ENCODE measurements at regions not wholly inside any gene's neighbourhood (a gene's known extent, or its start where the extent isn't known, plus 50 kb on each side); places are given as distances from the start of the nearest gene placed in this dataset.
A peak's percentile ranks its signal among the peaks of the same experiment; 100 is the strongest.

- no peaks in the 10 kb centered on the region for H3K79me2 ChIP-seq (ENCODE audit: insufficient read depth, low read length)
- no peaks in the 10 kb centered on the region; the same call in none of the 2 replicates for H3F3A ChIP-seq (ENCODE audit: low read depth)
- H3K9ac ChIP-seq (ENCODE audit: low read depth, low read length, poor library complexity, severe bottlenecking), result no peak overlapping the region
- H3K9me2 ChIP-seq (replicated peaks; ENCODE audit: low read depth, low read length), result no peaks in the 10 kb centered on the region
- H2AFZ ChIP-seq (ENCODE audit: low read length), result no peak overlapping the region
- no peak for TF ChIP-seq EZH2phosphoT487 (IDR thresholded peaks at IDR 0.05; ENCODE audit: borderline replicate concordance)
- H3K4me3 ChIP-seq (ENCODE audit: low read length, poor library complexity, severe bottlenecking), result no peak overlapping the region
- H3K4me2 ChIP-seq (ENCODE audit: low read depth, low read length, poor library complexity, severe bottlenecking), result no peak overlapping the region
- no peaks in the 10 kb centered on the region for H3K36me3 ChIP-seq (ENCODE audit: insufficient read depth, low read length)
- H4K20me1 ChIP-seq (ENCODE audit: insufficient read depth, low read length, poor library complexity, severe bottlenecking), result no peaks in the 10 kb centered on the region
- H3K9me3 ChIP-seq (ENCODE audit: insufficient read depth, low read depth, low read length), result no peaks in the 10 kb centered on the region
- no peaks in the 10 kb centered on the region for H3K27me3 ChIP-seq (ENCODE audit: insufficient read depth, low read length, poor library complexity, severe bottlenecking)
- H3K4me1 ChIP-seq (ENCODE audit: insufficient read depth, low read length, poor library complexity, severe bottlenecking), result peaks cover 35% of the 10 kb centered on the region
These were observed 100.3 kb upstream of the PCSK1 start for GRCh38 chr5:96533371-96533770.

- H2AFZ ChIP-seq (ENCODE audit: low read length), result peak overlapping the region; percentile 64
- H3K9ac ChIP-seq (ENCODE audit: low read depth, low read length, poor library complexity, severe bottlenecking), result no peak overlapping the region
- TF ChIP-seq CTCF (conservative IDR thresholded peaks at IDR 0.05; ENCODE audit: low read length) (no peak), EZH2phosphoT487 (IDR thresholded peaks at IDR 0.05; ENCODE audit: borderline replicate concordance) (no peak)
These were observed 104.3 kb upstream of the PCSK1 start for GRCh38 chr5:96537386-96537785.

GRCh38 chr5:96538808-96539250, 105.8 kb upstream of the PCSK1 start:
- peaks cover 24% of the 10 kb centered on the region for H3K4me1 ChIP-seq (ENCODE audit: insufficient read depth, low read length, poor library complexity, severe bottlenecking)
- no peak overlapping the region for H3K4me3 ChIP-seq (ENCODE audit: low read length, poor library complexity, severe bottlenecking)
- H3K9ac ChIP-seq (ENCODE audit: low read depth, low read length, poor library complexity, severe bottlenecking), result no peak overlapping the region
- no peaks in the 10 kb centered on the region for H3K9me2 ChIP-seq (replicated peaks; ENCODE audit: low read depth, low read length)
- no peak overlapping the region for H2AFZ ChIP-seq (ENCODE audit: low read length)
- H3K36me3 ChIP-seq (ENCODE audit: insufficient read depth, low read length), result no peaks in the 10 kb centered on the region
- TF ChIP-seq EZH2phosphoT487 (IDR thresholded peaks at IDR 0.05; ENCODE audit: borderline replicate concordance), result no peak
- no peak for TF ChIP-seq CTCF (conservative IDR thresholded peaks at IDR 0.05; ENCODE audit: low read length)
- no peaks in the 10 kb centered on the region for H3K27me3 ChIP-seq (ENCODE audit: insufficient read depth, low read length, poor library complexity, severe bottlenecking)
- no peak overlapping the region for H3K4me2 ChIP-seq (ENCODE audit: low read depth, low read length, poor library complexity, severe bottlenecking)
- H4K20me1 ChIP-seq (ENCODE audit: insufficient read depth, low read length, poor library complexity, severe bottlenecking), result no peaks in the 10 kb centered on the region
- H3K79me2 ChIP-seq (ENCODE audit: insufficient read depth, low read length), result no peaks in the 10 kb centered on the region
- no peaks in the 10 kb centered on the region for H3F3A ChIP-seq (ENCODE audit: low read depth)
- no peaks in the 10 kb centered on the region for H3K9me3 ChIP-seq (ENCODE audit: insufficient read depth, low read depth, low read length)

More at GRCh38 chr5:96537386-96537785, 104.3 kb upstream of the PCSK1 start:
- H3K4me2 ChIP-seq (ENCODE audit: low read depth, low read length, poor library complexity, severe bottlenecking), result peak overlapping the region; percentile 67
- H3K36me3 ChIP-seq (ENCODE audit: insufficient read depth, low read length), result no peaks in the 10 kb centered on the region
- H3F3A ChIP-seq (ENCODE audit: low read depth), result no peaks in the 10 kb centered on the region; the same call in 1 of the 2 replicates
- H3K4me1 ChIP-seq (ENCODE audit: insufficient read depth, low read length, poor library complexity, severe bottlenecking), result peaks cover 24% of the 10 kb centered on the region
- no peaks in the 10 kb centered on the region for H4K20me1 ChIP-seq (ENCODE audit: insufficient read depth, low read length, poor library complexity, severe bottlenecking)
- H3K9me3 ChIP-seq (ENCODE audit: insufficient read depth, low read depth, low read length), result no peaks in the 10 kb centered on the region
- no peaks in the 10 kb centered on the region for H3K27me3 ChIP-seq (ENCODE audit: insufficient read depth, low read length, poor library complexity, severe bottlenecking)
- H3K9me2 ChIP-seq (replicated peaks; ENCODE audit: low read depth, low read length), result no peaks in the 10 kb centered on the region
- H3K4me3 ChIP-seq (ENCODE audit: low read length, poor library complexity, severe bottlenecking), result peak overlapping the region; percentile 47
- H3K79me2 ChIP-seq (ENCODE audit: insufficient read depth, low read length), result no peaks in the 10 kb centered on the region

GRCh38 chr5:96546120-96546519, 113.1 kb upstream of the PCSK1 start:
- no peaks in the 10 kb centered on the region for H3K4me1 ChIP-seq (ENCODE audit: insufficient read depth, low read length, poor library complexity, severe bottlenecking)
- no peaks in the 10 kb centered on the region for H3K79me2 ChIP-seq (ENCODE audit: insufficient read depth, low read length)
- no peak overlapping the region for H3K4me2 ChIP-seq (ENCODE audit: low read depth, low read length, poor library complexity, severe bottlenecking)
- no peak overlapping the region for H3K9ac ChIP-seq (ENCODE audit: low read depth, low read length, poor library complexity, severe bottlenecking)
- no peak overlapping the region for H2AFZ ChIP-seq (ENCODE audit: low read length)
- H4K20me1 ChIP-seq (ENCODE audit: insufficient read depth, low read length, poor library complexity, severe bottlenecking), result no peaks in the 10 kb centered on the region
- H3K4me3 ChIP-seq (ENCODE audit: low read length, poor library complexity, severe bottlenecking), result no peak overlapping the region
- H3K36me3 ChIP-seq (ENCODE audit: insufficient read depth, low read length), result no peaks in the 10 kb centered on the region
- H3K9me2 ChIP-seq (replicated peaks; ENCODE audit: low read depth, low read length), result no peaks in the 10 kb centered on the region
- TF ChIP-seq EZH2phosphoT487 (IDR thresholded peaks at IDR 0.05; ENCODE audit: borderline replicate concordance), result no peak
- TF ChIP-seq CTCF (conservative IDR thresholded peaks at IDR 0.05; ENCODE audit: low read length), result no peak
- H3K27me3 ChIP-seq (ENCODE audit: insufficient read depth, low read length, poor library complexity, severe bottlenecking), result no peaks in the 10 kb centered on the region
- H3K9me3 ChIP-seq (ENCODE audit: insufficient read depth, low read depth, low read length), result no peaks in the 10 kb centered on the region
- no peaks in the 10 kb centered on the region for H3F3A ChIP-seq (ENCODE audit: low read depth)

All from Loucy (cell line).